GM19397 (cell line): ENCODE measurements at regions not wholly inside any gene's neighbourhood (a gene's known extent, or its start where the extent isn't known, plus 50 kb on each side); places are given as distances from the start of the nearest gene placed in this dataset.

Source experiments
- ATAC-seq: cut with Tn5 transposase; IDR thresholded peaks from one replicate; pipeline ENCODE4 v1.9.1; 2021; ENCODE audit warnings: mild to moderate bottlenecking, moderate library complexity; ENCODE audit not compliant: unreplicated experiment

- no peak for ATAC-seq
Observed at GRCh38 chr14:98685725-98686124, 586.3 kb downstream of the BCL11B start.

GRCh38 chr14:98688446-98688845, 583.6 kb downstream of the BCL11B start:
- ATAC-seq: no peak

GRCh38 chr14:98689951-98690350, 582.0 kb downstream of the BCL11B start:
- ATAC-seq: no peak

- no peak for ATAC-seq
Observed at GRCh38 chr14:98692832-98693231, 579.2 kb downstream of the BCL11B start.

GRCh38 chr14:98694541-98694940, 577.5 kb downstream of the BCL11B start:
- ATAC-seq: no peak

- no peak for ATAC-seq
Observed at GRCh38 chr14:98695809-98696208, 576.2 kb downstream of the BCL11B start.

GRCh38 chr14:98698341-98698740, 573.7 kb downstream of the BCL11B start:
- ATAC-seq: no peak

GRCh38 chr14:98700748-98701147, 571.2 kb downstream of the BCL11B start:
- no peak for ATAC-seq

- no peak for ATAC-seq
Observed at GRCh38 chr14:98701377-98701776, 570.6 kb downstream of the BCL11B start.

GRCh38 chr14:98704441-98704840, 567.6 kb downstream of the BCL11B start:
- ATAC-seq: no peak

- no peak for ATAC-seq
Observed at GRCh38 chr14:98705871-98706300, 566.1 kb downstream of the BCL11B start.

- no peak for ATAC-seq
Observed at GRCh38 chr14:98707522-98707921, 564.5 kb downstream of the BCL11B start.

GRCh38 chr14:98708555-98708954, 563.4 kb downstream of the BCL11B start:
- ATAC-seq: no peak

- no peak for ATAC-seq
Observed at GRCh38 chr14:98711453-98711852, 560.5 kb downstream of the BCL11B start.

- ATAC-seq: no peak
Observed at GRCh38 chr14:98714626-98715425, 557.2 kb downstream of the BCL11B start.

GRCh38 chr14:98716133-98716532, 555.9 kb downstream of the BCL11B start:
- no peak for ATAC-seq

GRCh38 chr14:98721061-98721460, 550.9 kb downstream of the BCL11B start:
- no peak for ATAC-seq

GRCh38 chr14:98724734-98725133, 547.3 kb downstream of the BCL11B start:
- ATAC-seq: no peak

GRCh38 chr14:98725191-98725590, 546.8 kb downstream of the BCL11B start:
- no peak for ATAC-seq

- no peak for ATAC-seq
Observed at GRCh38 chr14:98725676-98726075, 546.3 kb downstream of the BCL11B start.

- ATAC-seq: no peak
Observed at GRCh38 chr14:98726585-98727405, 545.2 kb downstream of the BCL11B start.

GRCh38 chr14:98728024-98728423, 544.0 kb downstream of the BCL11B start:
- ATAC-seq: no peak
